Keratinocyte (primary cell): ENCODE measurements at regions not wholly inside any gene's neighbourhood (a gene's known extent, or its start where the extent isn't known, plus 50 kb on each side); places are given as distances from the start of the nearest gene placed in this dataset.

Source experiments
- CTCF ChIP-seq, 3 experiments: IDR thresholded peaks in 1 of 3; conservative IDR thresholded peaks in 1 of 3; optimal IDR thresholded peaks in 1 of 3; 2 replicates in 2 of 3; 3 replicates in 1 of 3; pipeline versions ENCODE3 to v1.5.1; 2011; ENCODE audit warnings: low read length in 3 of 3, mild to moderate bottlenecking in 3 of 3, moderate library complexity in 2 of 3, control low read depth in 1 of 3, inconsistent platforms in 1 of 3; ENCODE audit not compliant: insufficient read depth in 2 of 3; ENCODE audit errors: extremely low read depth in 1 of 3
- EZH2 ChIP-seq: IDR thresholded peaks from one replicate; pipeline ENCODE4 v1.6.1; 2012; ENCODE audit warnings: inconsistent platforms, mild to moderate bottlenecking, low read length, moderate library complexity

DNA sequence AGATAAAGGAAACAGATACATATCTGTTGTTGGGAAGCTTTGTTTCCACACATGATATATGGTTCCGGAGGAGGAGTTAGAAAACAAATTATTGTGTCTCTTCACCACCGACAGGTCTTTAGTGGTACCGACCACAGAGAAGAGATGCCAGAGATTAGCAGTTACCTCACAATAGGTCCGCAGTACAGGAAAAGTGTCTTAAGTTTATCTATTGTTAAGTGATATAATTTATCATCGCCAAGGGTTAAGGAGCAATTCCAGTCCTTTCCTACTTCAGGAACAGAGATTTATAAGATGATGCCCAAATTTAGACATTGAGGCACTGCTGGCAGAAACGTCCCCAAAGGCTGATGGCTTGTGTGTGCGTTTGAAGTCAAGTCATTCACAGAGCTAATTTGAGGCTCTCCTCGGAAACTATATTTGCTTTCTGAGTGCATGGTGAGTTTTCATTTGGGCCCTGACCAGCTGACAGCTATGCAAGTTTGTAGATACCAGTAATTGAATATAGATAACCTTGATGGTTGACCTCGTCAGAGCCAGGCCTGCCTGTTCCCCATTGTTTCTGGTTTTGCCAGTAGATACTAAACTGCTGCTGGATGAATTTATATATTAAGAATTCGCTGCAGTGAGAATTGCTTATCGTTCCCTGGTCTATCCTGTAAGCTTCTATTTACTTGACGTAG is 196.4 kb upstream of the IRX3 start:
- no peak for TF ChIP-seq EZH2
- TF ChIP-seq CTCF (optimal IDR thresholded peaks at IDR 0.05 in 1 of 3, IDR thresholded peaks at IDR 0.05 in 1 of 3, conservative IDR thresholded peaks at IDR 0.05 in 1 of 3; ENCODE audit: extremely low read depth in 1 of 3, insufficient read depth in 2 of 3, low read length in 3 of 3) = no peak
